Loucy (cell line): ENCODE measurements at regions not wholly inside any gene's neighbourhood (a gene's known extent, or its start where the extent isn't known, plus 50 kb on each side); places are given as distances from the start of the nearest gene placed in this dataset.
"Not testable (repeated sequence)": the region's sequence is repeated elsewhere in the genome, so short reads cannot be mapped to it uniquely, and the experiment has no call there.

ENCODE experiments used
- CTCF ChIP-seq: fragments of 200-600 bp; sonication (generic); conservative IDR thresholded peaks from 2 replicates; pipeline ENCODE4 v1.5.1; 2014; ENCODE audit warnings: mild to moderate bottlenecking, antibody characterized with exemption, low read length
- EZH2phosphoT487 ChIP-seq: fragments of 200-600 bp; IDR thresholded peaks from 2 replicates; pipeline ENCODE4 v1.6.1; 2018; ENCODE audit warnings: antibody characterized with exemption, mild to moderate bottlenecking, moderate library complexity, borderline replicate concordance

- TF ChIP-seq CTCF, EZH2phosphoT487: not testable (repeated sequence)
These were observed 201.2 kb downstream of the RTP5 start for GRCh38 chr2:242070726-242071125.
